MV-4-11 (cell line): ENCODE measurements at regions not wholly inside any gene's neighbourhood (a gene's known extent, or its start where the extent isn't known, plus 50 kb on each side); places are given as distances from the start of the nearest gene placed in this dataset.
A peak's percentile ranks its signal among the peaks of the same experiment; 100 is the strongest.
"Not testable (repeated sequence)": the region's sequence is repeated elsewhere in the genome, so short reads cannot be mapped to it uniquely, and the experiment has no call there.

Experiments
- DNase-seq: peaks from one replicate; lab custom pipeline; 2025; lab: John Stamatoyannopoulos, UW

- no peak for DNase-seq
These were observed 499.8 kb upstream of the CDH11 start for GRCh38 chr16:65621640-65622039.

- DNase-seq: no peak
These were observed 497.7 kb upstream of the CDH11 start for GRCh38 chr16:65619606-65620005.

GRCh38 chr16:65618931-65619330 lies 497.1 kb upstream of the CDH11 start:
- no peak for DNase-seq

GRCh38 chr16:65618333-65618732 lies 496.5 kb upstream of the CDH11 start:
- no peak for DNase-seq

- no peak for DNase-seq
These were observed 495.6 kb upstream of the CDH11 start for GRCh38 chr16:65617421-65617820.

GRCh38 chr16:65608455-65608854 lies 486.6 kb upstream of the CDH11 start:
- DNase-seq: no peak

- DNase-seq: no peak
These were observed 482.9 kb upstream of the CDH11 start for GRCh38 chr16:65604771-65605170.

GRCh38 chr16:65601781-65602180 lies 479.9 kb upstream of the CDH11 start:
- peak; percentile 44 for DNase-seq

GRCh38 chr16:65600629-65601028 lies 478.8 kb upstream of the CDH11 start:
- no peak for DNase-seq

- no peak for DNase-seq
These were observed 478.2 kb upstream of the CDH11 start for GRCh38 chr16:65600046-65600445.

GRCh38 chr16:65598621-65599020 lies 476.8 kb upstream of the CDH11 start:
- DNase-seq: no peak

- DNase-seq: no peak
These were observed 461.6 kb upstream of the CDH11 start for GRCh38 chr16:65583498-65583897.

- DNase-seq: no peak
These were observed 457.2 kb upstream of the CDH11 start for GRCh38 chr16:65579050-65579449.

GRCh38 chr16:65576631-65577030 lies 454.8 kb upstream of the CDH11 start:
- no peak for DNase-seq

GRCh38 chr16:65576139-65576538 lies 454.3 kb upstream of the CDH11 start:
- no peak for DNase-seq

- DNase-seq: no peak
These were observed 452.6 kb upstream of the CDH11 start for GRCh38 chr16:65574326-65574966.

GRCh38 chr16:65572156-65572555 lies 450.3 kb upstream of the CDH11 start:
- no peak for DNase-seq

GRCh38 chr16:65570261-65570660 lies 448.4 kb upstream of the CDH11 start:
- DNase-seq: no peak

- DNase-seq: no peak
These were observed 438.0 kb upstream of the CDH11 start for GRCh38 chr16:65559846-65560245.

GRCh38 chr16:65549689-65550088 lies 427.8 kb upstream of the CDH11 start:
- DNase-seq: not testable (repeated sequence)

- DNase-seq: no peak
These were observed 426.6 kb upstream of the CDH11 start for GRCh38 chr16:65548470-65548869.

- DNase-seq: no peak
These were observed 426.0 kb upstream of the CDH11 start for GRCh38 chr16:65547772-65548446.

GRCh38 chr16:65546353-65546791 lies 424.5 kb upstream of the CDH11 start:
- DNase-seq: no peak

- no peak for DNase-seq
These were observed 423.6 kb upstream of the CDH11 start for GRCh38 chr16:65545413-65545956.
